ENCODE measurements at regions not wholly inside any gene's neighbourhood (a gene's known extent, or its start where the extent isn't known, plus 50 kb on each side); places are given as distances from the start of the nearest gene placed in this dataset.

DNA sequence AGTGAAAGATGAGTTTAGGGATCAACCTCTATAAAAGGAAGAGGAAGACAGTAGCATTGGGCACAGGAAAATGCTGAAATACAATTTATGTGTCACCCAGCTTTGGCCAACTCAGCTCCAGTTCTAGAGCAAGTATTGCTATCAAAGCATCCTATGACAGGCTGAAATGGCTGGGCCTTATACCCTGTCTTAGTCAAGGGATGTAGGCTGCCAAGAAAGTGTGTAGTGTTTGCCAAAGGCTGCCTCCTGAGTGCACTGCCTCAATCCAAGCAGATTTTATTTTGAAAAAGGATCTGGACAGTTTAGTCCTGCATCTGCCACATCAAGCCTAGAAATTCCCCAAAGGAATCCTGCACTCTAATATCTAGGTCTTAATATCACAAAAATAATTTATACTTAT lies 359.9 kb upstream of the ZC3H15 start:
- ATAC-seq = no peak
- no peak for DNase-seq
- Histone ChIP-seq H3K4me3 (no peak overlapping the region), H3K9me3 (no peaks in the 10 kb centered on the region), H3K27me3 (ENCODE audit: insufficient read depth in 3 of 3, low read length in 2 of 3) (no peaks in the 10 kb centered on the region), H3K4me1 (peaks cover 8% of the 10 kb centered on the region), H3K36me3 (ENCODE audit: insufficient read depth in 1 of 2, low read depth in 1 of 2) (no peaks in the 10 kb centered on the region), H3K27ac (no peak overlapping the region)
- no peak for TF ChIP-seq CTCF (IDR thresholded peaks at IDR 0.05)
- intact Hi-C loops (cut with DNase I) = no loop called here

GRCh38 chr2:186129767-186130581 lies 356.1 kb upstream of the ZC3H15 start:
- H3K36me3 ChIP-seq (ENCODE audit: insufficient read depth in 1 of 2, low read depth in 1 of 2) = no peaks in the 10 kb centered on the region
- no peaks in the 10 kb centered on the region for H3K27me3 ChIP-seq (ENCODE audit: insufficient read depth in 3 of 3, low read length in 2 of 3)
- peaks cover 8% of the 10 kb centered on the region for H3K4me1 ChIP-seq
- no peak for ATAC-seq
- WGBS, 3 donors = 5 to 38% (median 22%) methylated on average over 1 of the region's 1 CpG
- no peak overlapping the region for H3K27ac ChIP-seq
- no peak for DNase-seq
- intact Hi-C loops (cut with DNase I) = no loop called here
- H3K9me3 ChIP-seq = no peaks in the 10 kb centered on the region
- no peak for TF ChIP-seq CTCF (IDR thresholded peaks at IDR 0.05)
- H3K4me3 ChIP-seq = no peak overlapping the region

DNA sequence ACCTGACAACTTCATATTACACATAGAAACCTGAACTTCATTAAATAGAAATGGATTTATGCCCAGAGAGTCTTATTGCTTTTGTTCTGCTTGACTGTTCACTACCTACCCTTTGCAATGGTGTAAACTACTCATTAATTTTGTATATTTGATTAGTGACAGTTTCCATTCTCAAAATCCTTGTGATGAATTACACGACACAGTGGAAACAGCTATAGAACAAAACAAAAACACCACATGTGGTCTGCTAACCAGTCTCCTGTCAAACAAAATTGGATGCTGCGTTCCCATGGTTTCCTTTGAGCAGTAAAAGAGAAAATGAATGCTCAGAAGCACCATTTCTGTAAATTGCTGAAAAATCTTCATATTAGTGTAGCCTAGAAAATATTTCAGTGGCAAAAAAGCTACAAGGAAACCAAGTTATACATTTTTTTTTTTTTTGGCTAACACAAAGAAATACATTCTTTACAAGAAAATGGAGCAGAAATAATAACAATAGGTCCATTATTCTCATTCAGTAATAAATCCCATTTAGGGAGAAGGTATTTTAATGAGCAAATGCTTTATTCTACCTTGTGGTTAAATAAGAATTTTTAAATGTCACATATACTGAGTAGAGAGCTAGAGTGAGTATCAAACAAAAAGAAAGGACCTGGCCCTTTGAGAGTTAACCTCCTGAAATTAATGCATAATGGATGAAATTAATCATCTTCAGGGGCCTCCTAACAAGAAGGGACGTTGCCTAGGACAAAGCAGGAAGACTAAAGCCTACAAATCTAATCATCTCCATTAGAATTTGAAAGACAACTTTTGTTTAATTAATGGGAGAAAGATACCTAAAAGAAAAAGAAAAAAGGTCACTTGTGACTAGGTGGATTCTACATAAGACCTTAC lies 355.1 kb upstream of the ZC3H15 start:
- Histone ChIP-seq H3K4me3 (no peak overlapping the region), H3K9me3 (no peaks in the 10 kb centered on the region), H3K27me3 (ENCODE audit: insufficient read depth in 3 of 3, low read length in 2 of 3) (no peaks in the 10 kb centered on the region), H3K36me3 (ENCODE audit: insufficient read depth in 1 of 2, low read depth in 1 of 2) (no peaks in the 10 kb centered on the region), H3K4me1 (peaks cover 8% of the 10 kb centered on the region), H3K27ac (no peak overlapping the region)
- 67 to 79% (median 74%) methylated on average over 3 of the region's 3 CpGs for WGBS, 3 donors
- TF ChIP-seq CTCF (IDR thresholded peaks at IDR 0.05) = no peak
- intact Hi-C loops (cut with DNase I) = no loop called here
- no peak for ATAC-seq
- DNase-seq = no peak

DNA sequence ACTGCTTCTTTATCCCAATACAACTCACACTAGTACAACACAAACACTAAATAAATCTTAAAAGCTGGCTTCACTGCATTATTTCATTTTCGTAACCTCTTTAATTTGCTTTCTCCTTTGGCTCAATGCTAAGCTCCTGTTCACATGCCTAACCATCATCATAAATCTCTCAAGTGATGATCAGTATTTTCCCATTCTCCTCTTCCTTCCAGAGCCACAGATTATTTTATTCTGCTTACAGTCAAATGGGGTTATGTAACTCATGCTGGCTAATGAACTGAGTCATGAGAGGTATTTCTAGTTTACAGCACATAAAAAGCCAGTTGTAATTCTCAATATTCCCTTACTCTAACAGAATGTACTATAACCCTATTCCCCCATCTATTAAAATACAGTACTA lies 350.4 kb upstream of the ZC3H15 start:
- H3K36me3 ChIP-seq (ENCODE audit: insufficient read depth in 1 of 2, low read depth in 1 of 2) = no peaks in the 10 kb centered on the region
- H3K4me3 ChIP-seq = no peak overlapping the region
- WGBS, 3 donors = 77 to 86% (median 78%) methylated on average over 1 of the region's 1 CpG
- no peak overlapping the region for H3K27ac ChIP-seq
- no peaks in the 10 kb centered on the region for H3K27me3 ChIP-seq (ENCODE audit: insufficient read depth in 3 of 3, low read length in 2 of 3)
- intact Hi-C loops (cut with DNase I) = no loop called here
- no peaks in the 10 kb centered on the region for H3K9me3 ChIP-seq
- DNase-seq = no peak
- TF ChIP-seq CTCF (IDR thresholded peaks at IDR 0.05) = no peak
- no peak for ATAC-seq
- H3K4me1 ChIP-seq = no peaks in the 10 kb centered on the region
